HG03460 (cell line): ENCODE measurements at regions not wholly inside any gene's neighbourhood (a gene's known extent, or its start where the extent isn't known, plus 50 kb on each side); places are given as distances from the start of the nearest gene placed in this dataset.

Source experiments
- ATAC-seq: cut with Tn5 transposase; IDR thresholded peaks from one replicate; pipeline ENCODE4 v1.9.1; 2021; ENCODE audit not compliant: unreplicated experiment

DNA sequence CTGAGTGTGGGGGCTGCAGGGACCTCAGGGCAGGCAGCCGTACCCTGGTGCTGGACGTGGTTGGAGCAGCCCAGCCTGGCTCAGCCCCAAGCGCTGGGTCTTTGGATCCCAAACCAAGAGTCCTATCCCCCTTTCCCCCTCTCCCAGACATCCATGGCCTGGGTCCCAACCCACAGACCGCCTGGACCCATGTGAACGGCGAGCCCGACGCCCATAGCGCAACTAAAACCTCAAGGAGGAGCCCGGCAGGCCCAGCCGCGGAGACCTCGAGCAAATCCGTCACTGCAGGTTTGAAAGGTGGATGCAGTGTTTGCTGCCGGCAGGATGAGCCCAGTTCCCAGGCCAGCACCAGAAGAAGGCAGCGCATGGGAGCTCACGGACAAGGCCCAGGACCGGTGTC, 337.0 kb downstream of the BRD1 start:
- no peak for ATAC-seq

DNA sequence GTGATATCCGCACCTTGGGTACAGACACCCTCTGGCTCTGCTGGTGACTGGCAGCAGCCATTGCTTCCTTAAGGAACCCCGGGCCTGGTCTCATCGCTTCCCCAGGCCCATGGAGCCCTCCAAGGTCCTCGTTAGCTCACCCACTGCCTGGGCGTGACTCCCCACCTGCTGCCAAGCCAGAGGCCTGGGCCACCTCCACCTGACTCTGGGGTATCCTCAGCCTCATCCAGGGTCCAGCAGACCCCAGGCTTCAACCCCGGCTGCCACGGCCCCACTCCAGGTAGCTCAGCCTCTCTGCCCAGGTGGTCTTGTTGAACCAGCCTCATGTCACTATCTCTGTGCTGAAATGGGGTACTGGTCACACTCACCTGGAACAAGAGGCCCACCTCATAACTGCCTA, 337.9 kb downstream of the BRD1 start:
- no peak for ATAC-seq

- no peak for ATAC-seq
Observed at GRCh38 chr22:49488943-49489342, 338.7 kb downstream of the BRD1 start.

DNA sequence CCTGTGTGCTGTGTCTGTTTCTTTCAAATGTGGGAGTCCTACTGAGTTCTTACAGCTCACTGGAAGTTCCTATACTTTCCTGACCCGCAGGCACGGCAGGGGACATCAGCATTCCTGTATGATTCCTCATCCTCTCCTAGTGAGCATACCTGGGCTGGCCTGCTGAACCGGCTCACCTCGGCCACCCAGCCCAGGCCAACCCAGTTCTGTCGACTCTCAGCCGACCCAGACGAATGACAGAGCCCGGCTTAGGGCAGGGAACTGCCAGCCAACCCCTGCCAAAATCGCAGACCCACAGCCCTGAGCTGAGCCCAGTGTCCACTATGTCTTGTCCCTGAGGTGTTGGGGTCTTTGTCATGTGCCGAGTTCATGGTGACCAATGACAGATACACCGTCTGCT, 339.7 kb downstream of the BRD1 start:
- no peak for ATAC-seq

DNA sequence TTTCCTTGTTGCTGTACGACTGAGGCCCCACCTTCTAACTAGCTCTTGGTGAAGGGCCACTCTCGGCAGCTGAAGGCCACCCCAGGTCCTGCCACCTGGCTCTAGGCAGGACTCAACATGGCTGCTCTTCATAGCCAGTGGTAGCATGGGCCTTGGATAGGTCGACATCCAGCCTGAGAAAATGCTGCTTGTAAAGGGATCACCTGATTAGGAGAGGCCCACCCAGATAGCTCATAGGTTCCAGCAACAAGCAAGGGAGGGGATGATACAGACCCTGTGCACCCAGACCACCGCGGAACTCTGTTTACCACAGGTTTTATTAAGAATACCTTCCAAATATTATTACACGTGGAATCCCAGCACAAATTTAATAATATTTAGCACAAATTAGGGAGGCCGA, 341.4 kb downstream of the BRD1 start:
- ATAC-seq, result no peak

GRCh38 chr22:49483946-49484345, 343.7 kb downstream of the BRD1 start:
- no peak for ATAC-seq

- ATAC-seq, result no peak
Observed at GRCh38 chr22:49483281-49483870, 344.3 kb downstream of the BRD1 start.

GRCh38 chr22:49482811-49483210, 344.9 kb downstream of the BRD1 start:
- no peak for ATAC-seq

DNA sequence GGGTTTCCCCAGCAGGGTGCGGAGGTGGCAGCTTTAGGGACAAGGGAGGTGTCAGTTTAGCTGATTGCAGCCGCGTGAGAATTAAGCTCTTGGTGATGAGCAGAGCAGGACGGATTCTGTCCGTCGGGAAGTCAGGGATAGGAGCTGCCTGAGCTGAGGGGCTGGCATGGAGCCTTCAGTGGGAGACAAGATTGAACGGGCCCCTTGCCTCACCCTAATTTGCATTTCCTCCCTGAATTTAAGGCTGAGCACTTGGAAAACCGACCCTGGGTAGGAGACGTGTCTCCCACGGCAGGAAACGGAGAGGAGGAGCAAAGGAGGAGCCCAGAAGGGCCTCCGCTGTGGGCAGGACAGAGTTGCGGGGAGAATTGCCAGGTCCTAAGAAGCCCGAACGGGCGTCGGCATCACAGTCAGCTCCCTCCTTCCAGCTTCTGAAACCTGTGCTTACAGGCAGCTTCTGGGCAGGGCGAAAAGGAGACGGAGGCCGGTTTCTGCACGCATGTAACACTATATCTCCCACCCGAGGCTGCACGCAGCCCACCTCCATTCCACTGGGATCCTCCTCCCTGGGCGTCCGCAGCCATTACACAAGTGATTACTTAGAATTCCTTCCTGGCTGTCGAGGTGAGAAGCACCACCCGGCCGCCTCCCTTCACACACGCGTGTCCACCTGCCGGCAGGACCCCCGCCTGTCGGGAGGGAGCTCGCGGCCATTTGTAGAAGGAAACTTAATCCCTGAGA, 345.8 kb downstream of the BRD1 start:
- no peak for ATAC-seq

DNA sequence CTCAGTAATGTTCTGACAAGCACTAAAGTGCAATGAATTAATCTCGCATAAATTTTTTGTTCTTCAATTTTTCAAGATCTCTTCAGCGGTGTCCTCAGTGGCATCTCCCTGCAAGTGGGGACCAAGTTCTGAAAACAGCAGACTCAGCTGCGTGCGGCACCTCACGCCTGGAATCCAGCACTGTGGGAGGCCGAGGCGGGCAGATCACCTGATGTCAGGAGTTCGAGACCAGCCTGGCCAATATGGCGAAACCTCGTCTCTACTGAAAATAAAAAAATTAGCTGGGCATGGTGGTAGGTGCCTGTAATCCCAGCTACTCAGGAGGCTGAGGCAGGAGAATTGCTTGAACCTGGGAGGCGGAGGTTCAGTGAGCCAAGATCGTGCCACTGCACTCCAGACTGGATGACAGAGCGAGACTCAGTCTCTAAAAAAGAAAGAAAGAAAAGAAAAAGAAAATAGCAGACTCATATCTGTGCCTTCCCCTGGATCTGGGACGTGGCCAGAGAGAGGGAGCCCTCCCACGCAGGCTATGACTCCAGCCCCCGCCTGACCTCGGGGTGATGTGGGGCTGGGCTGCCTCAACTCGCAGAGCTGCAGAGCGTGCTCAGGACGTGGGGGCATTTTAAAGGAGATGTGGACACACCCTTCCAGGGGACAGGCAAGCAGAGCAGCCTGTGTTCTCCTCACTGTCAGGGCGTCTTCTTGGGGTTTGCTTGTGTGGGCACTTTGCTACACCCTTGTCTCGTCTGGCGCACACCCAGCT, 346.6 kb downstream of the BRD1 start:
- ATAC-seq, result no peak

- no peak for ATAC-seq
Observed at GRCh38 chr22:49480331-49480730, 347.3 kb downstream of the BRD1 start.

- ATAC-seq, result no peak
Observed at GRCh38 chr22:49479566-49479965, 348.1 kb downstream of the BRD1 start.

DNA sequence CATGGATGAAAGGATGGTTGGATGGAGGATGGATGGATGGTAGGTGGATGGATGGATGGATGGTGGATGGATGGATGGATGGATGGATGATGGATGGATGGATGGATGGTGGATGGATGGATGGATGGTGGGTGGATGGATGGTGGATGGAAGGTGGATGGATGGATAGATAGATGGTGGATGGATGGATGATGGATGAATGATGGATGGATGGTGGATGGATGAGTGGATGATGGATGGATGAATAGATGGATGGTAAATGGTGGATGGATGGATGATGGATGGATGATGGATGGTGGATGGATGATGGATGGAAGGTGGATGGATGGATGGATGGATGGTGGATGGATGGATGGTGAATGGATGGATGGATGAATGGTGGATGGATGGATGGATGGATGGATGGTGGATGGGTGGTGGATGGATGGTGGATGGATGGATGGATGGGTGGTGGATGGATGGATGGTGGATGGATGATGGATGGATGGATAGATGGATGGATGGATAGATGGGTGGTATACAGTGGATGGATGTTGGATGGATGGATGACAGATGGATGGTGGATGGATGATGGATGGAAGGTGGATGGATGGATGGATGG, 350.8 kb downstream of the BRD1 start:
- ATAC-seq, result no peak

GRCh38 chr22:49476176-49476575, 351.5 kb downstream of the BRD1 start:
- ATAC-seq, result no peak

DNA sequence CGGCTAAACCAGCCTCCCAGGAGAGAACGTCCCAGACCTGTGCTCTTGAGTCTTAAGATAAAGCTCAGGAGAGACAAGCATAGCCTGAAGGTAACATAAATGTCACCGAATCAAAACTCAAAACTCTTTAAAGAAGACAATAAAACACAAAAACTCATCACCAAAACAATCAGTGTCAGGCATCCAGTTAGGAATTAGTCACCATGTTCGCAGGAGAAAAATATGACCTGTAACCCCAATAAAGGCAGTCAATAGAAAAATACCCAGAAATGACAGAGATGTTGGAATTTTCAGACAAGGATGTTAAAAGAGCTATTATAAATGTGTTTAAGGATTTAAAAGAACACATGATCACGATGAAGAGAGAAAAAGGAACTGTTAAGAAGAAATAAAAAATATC, 352.4 kb downstream of the BRD1 start:
- no peak for ATAC-seq

DNA sequence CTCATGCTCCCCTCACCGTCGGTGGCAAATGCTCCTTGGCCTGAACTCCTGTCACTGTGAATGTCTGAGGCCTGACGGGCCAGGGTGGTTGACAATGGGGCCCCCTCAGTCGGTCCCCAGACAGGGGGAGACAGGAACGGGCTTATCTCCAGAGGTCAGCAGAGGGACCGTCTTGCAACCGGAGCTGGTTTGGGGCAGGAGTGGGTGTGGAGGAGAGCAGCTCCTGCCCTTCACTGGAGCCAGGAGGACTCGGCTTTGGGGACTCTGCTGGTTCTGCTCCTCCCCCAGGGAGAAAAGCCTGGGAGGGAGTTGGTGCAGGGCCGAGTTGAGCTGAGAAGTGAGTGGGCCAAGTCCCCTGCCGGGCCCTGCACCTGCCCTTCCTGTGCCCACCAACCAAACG, 354.4 kb downstream of the BRD1 start:
- no peak for ATAC-seq

DNA sequence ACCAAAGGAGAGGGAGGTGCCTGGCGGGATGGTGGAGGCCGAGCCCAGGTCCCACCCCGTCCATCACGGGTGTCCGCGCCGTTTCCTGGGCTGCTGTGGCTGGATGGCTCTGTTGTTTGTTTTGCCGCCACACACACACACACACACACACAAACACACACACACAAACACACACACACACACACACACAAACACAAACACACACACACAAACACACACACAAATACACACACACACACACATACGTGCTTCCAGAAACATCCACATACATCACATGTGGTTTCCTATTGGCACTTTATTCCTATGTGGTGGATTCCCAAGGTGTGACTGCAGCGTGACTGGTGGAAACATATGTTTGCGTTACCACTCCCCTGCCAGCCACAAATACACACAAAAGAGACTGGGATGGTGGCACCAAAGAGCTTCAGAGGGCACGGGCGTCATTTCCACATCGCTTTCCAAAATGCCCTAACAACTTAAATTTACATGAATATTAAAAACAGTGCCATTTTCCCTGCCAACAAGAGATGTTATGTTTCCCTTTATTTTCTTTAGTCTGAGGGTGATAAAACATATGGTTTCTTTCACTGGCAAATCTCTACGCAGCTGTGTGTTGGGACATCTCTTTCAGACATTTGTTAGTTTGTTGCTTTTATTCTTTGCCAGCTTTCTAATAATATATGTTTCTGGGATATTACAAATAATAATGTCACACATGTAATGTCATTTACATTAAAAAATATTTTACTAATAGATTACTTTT, 356.8 kb downstream of the BRD1 start:
- no peak for ATAC-seq

DNA sequence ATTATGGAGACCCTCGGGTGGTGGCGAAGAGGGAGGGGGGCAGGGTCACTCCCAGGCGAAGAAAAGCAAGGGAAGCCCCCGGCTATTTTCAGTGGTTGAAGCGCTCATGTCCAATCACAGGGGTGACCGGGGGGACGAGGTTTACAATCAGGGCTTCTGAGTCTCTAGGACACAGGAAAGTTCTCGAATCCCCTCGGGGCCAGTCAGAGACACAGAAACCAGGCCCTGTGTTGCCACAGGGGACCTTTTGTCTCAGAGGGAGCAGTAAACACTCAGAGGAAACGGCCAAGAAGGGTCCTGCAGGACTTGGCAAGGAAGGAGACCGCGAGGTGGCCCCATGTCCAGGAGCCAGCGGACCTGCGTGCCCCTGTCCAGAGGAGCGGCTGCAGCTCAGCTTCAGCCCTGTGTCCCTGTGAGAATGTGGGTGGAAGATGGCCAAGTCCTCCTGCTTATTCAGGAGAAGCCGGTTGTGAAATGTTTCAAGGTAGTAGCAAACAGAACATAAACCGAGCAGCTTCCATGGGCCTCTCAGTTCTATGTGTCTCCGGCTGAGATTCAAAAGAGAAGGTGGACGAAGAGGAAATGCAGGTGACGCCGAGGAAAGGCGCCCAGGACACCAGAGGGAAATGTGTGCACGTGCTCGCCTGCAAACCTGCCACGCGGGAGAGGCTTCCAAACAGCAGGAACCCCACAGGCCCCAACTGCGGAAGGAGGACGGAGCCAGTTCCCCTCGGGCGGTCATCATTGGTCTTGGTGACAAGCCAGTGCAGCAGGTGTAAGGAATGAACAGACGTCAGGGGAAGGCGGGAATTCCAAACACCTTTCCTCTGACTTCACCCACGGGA, 357.6 kb downstream of the BRD1 start:
- no peak for ATAC-seq

DNA sequence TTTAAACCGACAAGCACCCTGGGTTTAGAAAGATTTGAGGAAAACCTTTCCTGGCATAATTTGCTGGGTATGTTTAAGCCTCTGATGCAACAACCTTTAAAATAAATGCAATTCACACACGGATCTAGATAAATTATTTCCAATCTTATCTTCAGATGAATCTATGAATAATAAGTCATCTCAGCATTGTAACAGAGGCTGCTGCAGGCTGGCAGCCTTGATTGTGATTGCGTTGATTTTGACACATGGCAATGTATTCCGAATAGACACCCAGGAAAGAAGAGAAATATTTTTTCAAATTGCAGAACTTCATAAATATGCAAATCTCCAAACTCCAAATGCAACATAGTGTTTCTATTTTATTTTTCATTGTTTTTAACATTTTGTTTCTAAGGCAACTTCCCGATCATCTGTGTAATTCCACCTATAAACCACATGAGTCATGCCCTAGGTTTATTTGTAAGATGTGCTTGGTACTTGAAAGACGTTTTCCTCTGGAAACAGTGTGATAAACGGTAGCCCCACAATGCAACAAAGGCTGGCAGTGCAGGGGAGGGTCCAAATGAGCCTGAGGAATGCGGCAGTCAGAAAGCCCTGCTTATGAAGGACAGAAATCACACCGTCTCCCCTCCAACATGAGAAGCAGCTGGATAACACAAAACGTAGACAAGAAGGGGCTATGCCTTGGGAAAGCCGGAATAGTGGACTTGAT, 359.0 kb downstream of the BRD1 start:
- no peak for ATAC-seq
